Bronchial epithelial cell (primary cell): ENCODE measurements at regions not wholly inside any gene's neighbourhood (a gene's known extent, or its start where the extent isn't known, plus 50 kb on each side); places are given as distances from the start of the nearest gene placed in this dataset.

ENCODE experiments used
- DNase-seq: peaks from one replicate; pipeline ENCODE4 v3.0.0-alpha.2; 2010; ENCODE audit warnings: low read depth
- FAIRE-seq: peaks from 2 replicates; lab custom pipeline; 2011; peaks lifted over from hg19 to GRCh38; lab: Jason Lieb, UNC
- H3K27me3 ChIP-seq: 2 replicates; pipeline ENCODE4 v1.5.1; 2011; ENCODE audit warnings: low read length; ENCODE audit not compliant: control insufficient read depth, insufficient read depth
- H3K36me3 ChIP-seq: 2 replicates; pipeline ENCODE4 v1.5.1; 2011; ENCODE audit warnings: low read length; ENCODE audit not compliant: control insufficient read depth, insufficient read depth
- H3K4me3 ChIP-seq: 2 replicates; pipeline ENCODE4 v1.5.1; 2011; ENCODE audit warnings: mild to moderate bottlenecking, low read depth, low read length, control low read depth
- CTCF ChIP-seq: IDR thresholded peaks from 2 replicates; pipeline ENCODE4 v1.5.1; 2011; ENCODE audit warnings: mild to moderate bottlenecking, moderate library complexity, low read length, control low read depth, inconsistent platforms; ENCODE audit not compliant: insufficient read depth, severe bottlenecking

- TF ChIP-seq CTCF: no peak
- FAIRE-seq: no peak
- Histone ChIP-seq H3K36me3 (no peaks in the 10 kb centered on the region), H3K27me3 (no peaks in the 10 kb centered on the region), H3K4me3 (no peak overlapping the region)
- no peak for DNase-seq
Measured at GRCh38 chr7:116398672-116399071, 100.9 kb upstream of the CAV2 start.

- H3K4me3 ChIP-seq: no peak overlapping the region
- peak; percentile 78 for DNase-seq
- no peaks in the 10 kb centered on the region for H3K27me3 ChIP-seq
- no peak for FAIRE-seq
- H3K36me3 ChIP-seq: no peaks in the 10 kb centered on the region
- TF ChIP-seq CTCF: no peak
Measured at GRCh38 chr7:116399819-116400218, 99.7 kb upstream of the CAV2 start.

GRCh38 chr7:116400522-116400921 is 99.0 kb upstream of the CAV2 start:
- FAIRE-seq (no peak), DNase-seq (no peak)
- H3K36me3 ChIP-seq: no peaks in the 10 kb centered on the region
- H3K4me3 ChIP-seq: no peak overlapping the region
- H3K27me3 ChIP-seq: no peaks in the 10 kb centered on the region
- no peak for TF ChIP-seq CTCF

GRCh38 chr7:116401711-116402110 is 97.8 kb upstream of the CAV2 start:
- DNase-seq (no peak), FAIRE-seq (no peak)
- Histone ChIP-seq H3K27me3 (no peaks in the 10 kb centered on the region), H3K4me3 (no peak overlapping the region), H3K36me3 (no peaks in the 10 kb centered on the region)
- no peak for TF ChIP-seq CTCF

- no peaks in the 10 kb centered on the region for H3K27me3 ChIP-seq
- H3K36me3 ChIP-seq: no peaks in the 10 kb centered on the region
- FAIRE-seq (no peak), DNase-seq (no peak)
- no peak overlapping the region for H3K4me3 ChIP-seq
- no peak for TF ChIP-seq CTCF
Measured at GRCh38 chr7:116403265-116403664, 96.3 kb upstream of the CAV2 start.

- Histone ChIP-seq H3K27me3 (no peaks in the 10 kb centered on the region), H3K4me3 (no peak overlapping the region), H3K36me3 (no peaks in the 10 kb centered on the region)
- FAIRE-seq (no peak), DNase-seq (no peak)
- TF ChIP-seq CTCF: no peak
Measured at GRCh38 chr7:116404389-116404788, 95.1 kb upstream of the CAV2 start.
